ENCODE measurements at regions not wholly inside any gene's neighbourhood (a gene's known extent, or its start where the extent isn't known, plus 50 kb on each side); places are given as distances from the start of the nearest gene placed in this dataset.

GRCh38 chr10:43971981-43972380, 323.3 kb upstream of the ZNF32 start:
- no peak overlapping the region for H3K27ac ChIP-seq

GRCh38 chr10:43971306-43971705, 322.6 kb upstream of the ZNF32 start:
- no peak overlapping the region for H3K27ac ChIP-seq
- TF ChIP-seq ZFX (IDR thresholded peaks at IDR 0.05), result no peak
- TF ChIP-seq CTCF (conservative IDR thresholded peaks at IDR 0.05), result no peak

More at GRCh38 chr10:43971981-43972380, 323.3 kb upstream of the ZNF32 start:
- no peak for TF ChIP-seq ZFX (IDR thresholded peaks at IDR 0.05)
- TF ChIP-seq CTCF (conservative IDR thresholded peaks at IDR 0.05), result no peak

GRCh38 chr10:43970717-43971116, 322.0 kb upstream of the ZNF32 start:
- H3K27ac ChIP-seq, result no peak overlapping the region
- TF ChIP-seq CTCF (conservative IDR thresholded peaks at IDR 0.05) (no peak), ZFX (IDR thresholded peaks at IDR 0.05) (no peak)

- no peak for TF ChIP-seq CTCF (conservative IDR thresholded peaks at IDR 0.05)
- no peak for TF ChIP-seq ZFX (IDR thresholded peaks at IDR 0.05)
- H3K27ac ChIP-seq, result no peak overlapping the region
Measured at GRCh38 chr10:43970018-43970698, 321.5 kb upstream of the ZNF32 start.

GRCh38 chr10:43969506-43969905, 320.8 kb upstream of the ZNF32 start:
- H3K27ac ChIP-seq, result no peak overlapping the region
- TF ChIP-seq CTCF (conservative IDR thresholded peaks at IDR 0.05) (no peak), ZFX (IDR thresholded peaks at IDR 0.05) (no peak)

GRCh38 chr10:43968961-43969360, 320.3 kb upstream of the ZNF32 start:
- H3K27ac ChIP-seq, result no peak overlapping the region
- no peak for TF ChIP-seq CTCF (conservative IDR thresholded peaks at IDR 0.05)
- no peak for TF ChIP-seq ZFX (IDR thresholded peaks at IDR 0.05)

GRCh38 chr10:43968076-43968475, 319.4 kb upstream of the ZNF32 start:
- TF ChIP-seq CTCF (conservative IDR thresholded peaks at IDR 0.05), result no peak
- TF ChIP-seq ZFX (IDR thresholded peaks at IDR 0.05), result no peak
- no peak overlapping the region for H3K27ac ChIP-seq
